ENCODE measurements at regions not wholly inside any gene's neighbourhood (a gene's known extent, or its start where the extent isn't known, plus 50 kb on each side); places are given as distances from the start of the nearest gene placed in this dataset.

- TF ChIP-seq, protein P1, sequence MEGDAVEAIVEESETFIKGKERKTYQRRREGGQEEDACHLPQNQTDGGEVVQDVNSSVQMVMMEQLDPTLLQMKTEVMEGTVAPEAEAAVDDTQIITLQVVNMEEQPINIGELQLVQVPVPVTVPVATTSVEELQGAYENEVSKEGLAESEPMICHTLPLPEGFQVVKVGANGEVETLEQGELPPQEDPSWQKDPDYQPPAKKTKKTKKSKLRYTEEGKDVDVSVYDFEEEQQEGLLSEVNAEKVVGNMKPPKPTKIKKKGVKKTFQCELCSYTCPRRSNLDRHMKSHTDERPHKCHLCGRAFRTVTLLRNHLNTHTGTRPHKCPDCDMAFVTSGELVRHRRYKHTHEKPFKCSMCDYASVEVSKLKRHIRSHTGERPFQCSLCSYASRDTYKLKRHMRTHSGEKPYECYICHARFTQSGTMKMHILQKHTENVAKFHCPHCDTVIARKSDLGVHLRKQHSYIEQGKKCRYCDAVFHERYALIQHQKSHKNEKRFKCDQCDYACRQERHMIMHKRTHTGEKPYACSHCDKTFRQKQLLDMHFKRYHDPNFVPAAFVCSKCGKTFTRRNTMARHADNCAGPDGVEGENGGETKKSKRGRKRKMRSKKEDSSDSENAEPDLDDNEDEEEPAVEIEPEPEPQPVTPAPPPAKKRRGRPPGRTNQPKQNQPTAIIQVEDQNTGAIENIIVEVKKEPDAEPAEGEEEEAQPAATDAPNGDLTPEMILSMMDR (IDR thresholded peaks at IDR 0.05), result no peak
- no peak for ATAC-seq (ENCODE audit: low FRiP score)
- no peak for DNase-seq (ENCODE audit: low spot score)
These were observed 125.4 kb upstream of the SLC30A5 start for GRCh38 chr5:68968429-68968828.

DNA sequence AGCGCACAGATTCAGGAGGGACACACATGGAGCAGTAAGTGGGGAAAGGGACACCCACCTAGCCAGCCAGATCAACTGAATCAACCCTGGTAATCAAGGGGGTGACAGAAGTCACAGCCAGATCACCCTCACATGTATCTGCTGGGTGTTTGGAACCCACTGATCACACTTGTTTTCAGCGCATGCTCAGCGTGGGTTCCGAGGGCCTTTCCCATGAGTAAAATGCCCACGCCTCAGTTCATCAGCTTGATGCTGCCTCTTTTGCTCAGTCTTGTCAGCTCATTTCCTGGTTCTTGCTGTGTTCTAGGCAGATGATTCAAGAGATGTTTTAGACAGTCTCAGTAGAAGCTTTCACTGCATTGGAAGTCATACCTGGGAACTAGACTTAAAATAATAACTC is 123.2 kb upstream of the SLC30A5 start:
- ATAC-seq (ENCODE audit: low FRiP score) (no peak), DNase-seq (ENCODE audit: low spot score) (no peak)
- TF ChIP-seq, protein P1 (IDR thresholded peaks at IDR 0.05), result no peak

DNA sequence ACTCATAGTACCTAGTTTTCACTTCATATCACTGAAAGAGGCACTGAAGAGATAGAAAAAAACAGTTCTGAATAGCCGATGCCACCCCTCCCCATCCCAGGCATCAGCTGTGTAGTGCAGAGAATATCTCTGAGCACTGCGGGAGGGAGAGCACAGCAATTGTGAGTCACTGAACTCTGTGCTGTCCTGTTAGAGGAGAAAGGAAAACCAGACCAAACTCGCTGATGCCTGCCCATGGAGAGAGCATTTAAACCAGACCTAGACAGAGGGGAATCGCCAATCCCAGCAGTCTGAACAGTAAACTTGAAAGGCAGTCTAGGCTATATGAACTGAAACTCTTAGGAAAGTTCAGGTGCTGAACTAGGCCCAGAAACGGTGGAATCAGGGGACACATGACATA is 120.1 kb upstream of the SLC30A5 start:
- ATAC-seq (ENCODE audit: low FRiP score) (no peak), DNase-seq (ENCODE audit: low spot score) (no peak)
- TF ChIP-seq, protein P1 (IDR thresholded peaks at IDR 0.05), result no peak

DNA sequence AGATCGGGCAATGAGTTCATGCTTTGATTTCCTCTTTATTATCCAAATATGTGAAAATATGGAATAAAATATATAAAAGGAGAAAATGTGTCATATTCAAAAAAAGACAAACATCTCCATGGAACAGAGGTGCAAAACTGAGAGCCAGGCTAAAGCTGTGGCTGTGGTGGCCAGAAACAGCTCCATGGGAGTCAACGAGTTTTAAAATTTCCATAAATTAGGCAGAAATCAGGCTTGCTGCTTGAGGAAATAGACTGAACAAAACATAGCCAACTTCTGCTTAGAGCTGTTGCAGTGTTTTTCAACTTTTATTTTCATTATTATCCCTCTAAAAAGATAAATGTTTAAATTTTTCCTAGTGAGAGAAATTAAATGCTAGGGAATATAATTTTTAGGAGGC is 110.8 kb upstream of the SLC30A5 start:
- ATAC-seq (ENCODE audit: low FRiP score), result no peak
- DNase-seq (ENCODE audit: low spot score), result no peak
- TF ChIP-seq, protein P1 (IDR thresholded peaks at IDR 0.05), result no peak

DNA sequence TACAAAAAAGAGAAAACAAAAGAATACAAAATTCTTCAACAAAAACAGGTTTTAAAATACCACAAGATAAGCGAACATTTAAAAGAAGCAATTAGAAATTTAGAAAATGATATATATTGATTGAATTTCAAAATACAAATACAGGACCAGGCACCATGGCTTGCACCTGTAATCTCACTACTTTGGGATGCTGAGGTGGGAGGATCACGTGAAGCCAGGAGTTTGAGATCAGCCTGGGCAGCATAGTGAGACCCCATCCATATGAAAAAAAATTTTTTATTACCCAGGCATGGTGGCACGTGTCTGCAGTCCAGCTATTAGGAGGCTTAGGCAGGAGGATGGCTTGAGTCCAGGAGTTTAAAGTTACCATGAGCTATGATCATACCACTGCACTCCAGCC is 109.9 kb upstream of the SLC30A5 start:
- TF ChIP-seq, protein P1 (IDR thresholded peaks at IDR 0.05), result no peak
- ATAC-seq (ENCODE audit: low FRiP score), result no peak
- DNase-seq (ENCODE audit: low spot score), result no peak

DNA sequence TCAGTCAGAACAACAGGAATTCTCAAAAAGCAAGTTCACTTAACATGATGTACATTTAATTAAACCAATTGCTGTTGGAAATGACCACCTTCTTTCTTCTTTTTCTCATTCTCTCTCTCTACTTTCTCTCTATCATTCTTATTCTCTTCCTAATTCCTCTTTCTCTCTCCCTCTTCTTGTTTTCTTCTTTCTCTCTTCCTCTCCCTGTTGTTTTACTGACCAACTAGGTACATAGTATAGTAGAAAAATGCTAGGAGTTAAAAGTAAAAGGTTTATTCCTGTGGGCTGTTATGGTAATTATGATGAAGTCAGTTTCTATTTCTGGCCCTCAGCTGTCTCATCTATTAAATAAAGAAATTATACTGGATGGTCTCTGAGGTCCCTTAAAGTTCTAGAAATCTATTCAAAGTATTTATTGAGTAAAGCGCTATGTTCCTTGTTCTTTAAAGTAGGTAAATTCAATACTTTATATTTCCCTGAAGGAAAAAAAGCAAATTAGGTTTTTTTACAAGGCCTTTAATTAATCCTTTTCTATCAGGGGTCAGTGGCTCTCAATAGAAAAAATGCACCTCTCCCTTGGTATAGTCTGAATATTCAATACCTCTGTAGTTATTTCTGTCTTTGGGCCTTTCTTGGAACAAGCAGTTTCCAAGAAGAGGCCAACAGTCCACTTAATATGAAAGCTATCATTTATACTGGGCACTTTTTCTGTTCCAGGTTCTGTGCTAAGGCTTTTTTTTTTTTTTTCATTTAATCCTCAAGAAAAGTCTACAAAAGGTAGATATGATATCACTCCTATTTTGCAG is 102.3 kb upstream of the SLC30A5 start:
- no peak for DNase-seq (ENCODE audit: low spot score)
- TF ChIP-seq, protein P1 (IDR thresholded peaks at IDR 0.05), result no peak
- ATAC-seq (ENCODE audit: low FRiP score), result no peak

GRCh38 chr5:68994645-68995044 is 99.2 kb upstream of the SLC30A5 start:
- ATAC-seq (ENCODE audit: low FRiP score) (no peak), DNase-seq (ENCODE audit: low spot score) (no peak)

More at GRCh38 chr5:68994645-68995044, 99.2 kb upstream of the SLC30A5 start:
- TF ChIP-seq, protein P1 (IDR thresholded peaks at IDR 0.05), result no peak

Measured in omental fat pad (tissue), 3 donors.